ENCODE measurements at regions not wholly inside any gene's neighbourhood (a gene's known extent, or its start where the extent isn't known, plus 50 kb on each side); places are given as distances from the start of the nearest gene placed in this dataset.

- no peak overlapping the region for H3K27ac ChIP-seq (ENCODE audit: low read depth, low read length)
- no peak overlapping the region for H3K56ac ChIP-seq (replicated peaks; ENCODE audit: insufficient read length, low read depth, low read length)
- no peaks in the 10 kb centered on the region for H3K27me3 ChIP-seq (replicated peaks in 1 of 4; ENCODE audit: control insufficient read depth in 3 of 4, extremely low read depth in 1 of 4, insufficient read depth in 3 of 4, low read length in 3 of 4)
- H4K8ac ChIP-seq (ENCODE audit: extremely low read depth, insufficient read depth, low read length), result no peak overlapping the region
- CTCF ChIA-PET (ENCODE audit: partially characterized antibody), result interaction anchor here (1.6 to 4.0 kb wide), 7 partner anchors 10 to 412 kb away, joined by 3 to 22 read pairs (median 8); no protein-coding TSS in a partner anchor
- no peak overlapping the region for H4K5ac ChIP-seq (ENCODE audit: insufficient read length, low read depth, low read length)
- H2AK5ac ChIP-seq (ENCODE audit: low read depth, low read length), result no peak overlapping the region
- H2BK20ac ChIP-seq (ENCODE audit: low read length), result no peak overlapping the region
- no peak overlapping the region for H2AFZ ChIP-seq (ENCODE audit: low read length)
- no peak overlapping the region for H2BK5ac ChIP-seq (ENCODE audit: low read depth, low read length)
- H2BK120ac ChIP-seq (replicated peaks; ENCODE audit: low read depth, low read length), result no peak overlapping the region
- H3K23ac ChIP-seq (ENCODE audit: insufficient read length), result no peak overlapping the region
- no peak overlapping the region for H3K9ac ChIP-seq (replicated peaks in 1 of 4; ENCODE audit: extremely low read depth in 1 of 4, low read depth in 3 of 4, low read length in 3 of 4)
- no peak overlapping the region for H2BK12ac ChIP-seq (ENCODE audit: low read depth, low read length)
- POLR2A ChIA-PET (ENCODE audit: partially characterized antibody), result no interaction called here
- H3K9me3 ChIP-seq (ENCODE audit: insufficient read depth in 2 of 2, low read depth in 1 of 2, low read length in 1 of 2), result no peaks in the 10 kb centered on the region
- H3K4me1 ChIP-seq (replicated peaks in 1 of 4; ENCODE audit: control insufficient read depth in 3 of 4, insufficient read depth in 4 of 4, low read length in 3 of 4), result peaks cover 0 to 5% (median 0%) of the 10 kb centered on the region in 4 experiments; a peak in 3 of 7 replicates
- no peaks in the 10 kb centered on the region for H3K79me2 ChIP-seq (ENCODE audit: control insufficient read depth in 1 of 2, insufficient read depth in 2 of 2, low read length in 2 of 2)
- no peaks in the 10 kb centered on the region for H4K20me1 ChIP-seq (replicated peaks in 1 of 2; ENCODE audit: control insufficient read depth in 1 of 2, insufficient read depth in 2 of 2, low read length in 2 of 2)
- H3K4ac ChIP-seq (replicated peaks; ENCODE audit: insufficient read length, low read depth, low read length), result no peak overlapping the region
- H3K4me2 ChIP-seq (ENCODE audit: insufficient read depth in 1 of 2, low read depth in 2 of 2, low read length in 2 of 2), result no peak overlapping the region
- peaks cover 2% of the 10 kb centered on the region; the same call in 1 of the 2 replicates for H3K23me2 ChIP-seq (ENCODE audit: low read depth, low read length)
- no peak overlapping the region for H3K14ac ChIP-seq (ENCODE audit: insufficient read length)
- H2BK15ac ChIP-seq (ENCODE audit: low read length), result no peak overlapping the region
- 90% methylated on average over 6 of the region's 6 CpGs; no CpG with 5 or more reads in 1 of the 2 experiments for WGBS, 2 experiments (ENCODE audit: extremely low coverage in 1 of 2, insufficient coverage in 1 of 2, insufficient read length in 1 of 2, insufficient replicate concordance in 2 of 2, low coverage in 1 of 2, low lambda C conversion rate in 2 of 2, missing lambda C conversion rate in 1 of 2)
- H3K4me3 ChIP-seq (ENCODE audit: extremely low read depth in 1 of 4, insufficient read depth in 2 of 4, low read depth in 3 of 4, low read length in 4 of 4), result no peak overlapping the region
- H3K79me1 ChIP-seq (ENCODE audit: low read depth, low read length), result no peaks in the 10 kb centered on the region
- H4K91ac ChIP-seq (replicated peaks; ENCODE audit: insufficient read length, low read length), result no peak overlapping the region
- no peak overlapping the region for H3K18ac ChIP-seq (ENCODE audit: extremely low read depth, low read length)
- FAIRE-seq (no peak), DNase-seq (ENCODE audit: low read depth in 1 of 2, low spot score in 2 of 2) (no peak)
- no peaks in the 10 kb centered on the region for H3K36me3 ChIP-seq (ENCODE audit: control insufficient read depth in 2 of 4, insufficient read depth in 4 of 4, low read length in 3 of 4)
- TF ChIP-seq SIX5 (IDR thresholded peaks at IDR 0.05; ENCODE audit: low read depth, low read length) (no peak), ZNF274 (IDR thresholded peaks at IDR 0.05; ENCODE audit: borderline replicate concordance, extremely low read depth, low read length) (no peak)
These were observed 128.7 kb downstream of the TMX1 start for GRCh38 chr14:51368721-51369163.

All from H1 (cell line).